ENCODE measurements at regions not wholly inside any gene's neighbourhood (a gene's known extent, or its start where the extent isn't known, plus 50 kb on each side); places are given as distances from the start of the nearest gene placed in this dataset.

DNA sequence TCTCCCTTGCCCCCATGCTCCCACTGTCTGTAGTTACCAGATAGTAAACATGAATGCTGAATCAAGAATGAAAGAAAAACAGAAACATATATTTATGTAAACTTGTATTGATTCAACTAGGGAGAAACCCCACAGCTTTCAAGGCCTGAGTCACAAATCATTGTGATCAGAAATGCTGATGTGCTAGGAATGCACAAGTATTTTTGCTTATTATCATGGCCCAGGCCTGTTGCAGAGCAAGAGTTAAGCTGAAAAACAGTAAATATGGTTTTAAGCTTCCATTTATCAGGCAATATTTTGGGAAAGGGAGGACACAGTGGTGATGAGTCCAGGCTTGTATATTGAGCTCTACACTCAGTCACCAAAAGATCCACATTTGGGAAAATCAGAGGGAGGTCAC, 669.6 kb downstream of the DIAPH3 start:
- DNase-seq (ENCODE audit: extremely low read depth in 1 of 2, low read depth in 1 of 2) = no peak

DNA sequence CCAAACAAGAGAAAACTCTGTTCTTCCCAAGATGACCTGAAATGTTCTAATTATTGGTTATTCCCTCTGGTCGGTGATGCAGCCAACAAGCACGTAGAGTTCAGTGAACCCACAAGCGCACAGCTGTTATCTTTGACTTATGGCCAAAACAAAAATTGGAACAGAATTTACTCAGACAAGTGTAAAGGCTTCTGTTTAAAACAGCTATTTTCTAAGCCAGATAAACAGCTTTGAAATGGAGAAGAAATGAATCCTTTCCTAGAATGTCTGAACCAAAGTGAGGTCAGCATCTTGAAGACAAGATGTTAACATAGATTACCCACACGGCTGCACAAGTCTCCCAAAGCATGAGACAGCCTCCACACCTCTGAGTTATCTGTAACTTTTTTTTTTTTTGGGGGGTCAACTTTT, 669.2 kb downstream of the DIAPH3 start:
- no peak for DNase-seq (ENCODE audit: extremely low read depth in 1 of 2, low read depth in 1 of 2)

- DNase-seq (ENCODE audit: extremely low read depth in 1 of 2, low read depth in 1 of 2) = no peak
Observed at GRCh38 chr13:59495299-59495698, 668.4 kb downstream of the DIAPH3 start.

GRCh38 chr13:59495936-59496512, 667.7 kb downstream of the DIAPH3 start:
- DNase-seq (ENCODE audit: extremely low read depth in 1 of 2, low read depth in 1 of 2) = no peak

DNA sequence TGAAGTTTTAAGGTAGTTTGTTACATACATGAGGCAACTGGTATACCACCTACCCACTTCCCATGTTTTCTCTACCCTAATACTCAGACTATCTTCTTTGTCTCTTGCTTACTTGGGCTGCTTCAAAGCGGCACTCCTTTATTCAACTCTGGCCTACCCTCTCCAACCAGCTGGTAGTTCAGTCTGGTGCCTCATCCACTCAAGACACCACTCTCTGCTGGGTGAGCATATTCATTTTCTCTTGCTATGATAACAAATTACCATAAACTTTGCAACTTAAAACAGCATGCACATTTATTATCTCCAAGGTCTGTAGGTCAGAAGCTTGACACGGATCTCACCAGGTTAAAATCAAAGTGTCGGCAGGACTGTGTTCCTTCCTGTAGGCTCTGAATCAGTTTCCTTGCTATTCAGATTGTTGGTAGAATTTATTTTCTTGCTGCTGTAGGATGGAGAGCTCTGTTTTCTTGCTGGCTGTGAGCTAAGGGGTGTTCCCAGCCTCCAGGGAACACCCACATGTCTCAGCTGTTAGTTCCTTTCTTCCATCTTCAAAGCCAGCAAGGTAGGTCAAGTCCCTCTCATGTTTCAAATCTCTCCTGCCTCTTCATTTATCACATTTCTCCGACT, 666.0 kb downstream of the DIAPH3 start:
- no peak for DNase-seq (ENCODE audit: extremely low read depth in 1 of 2, low read depth in 1 of 2)

DNA sequence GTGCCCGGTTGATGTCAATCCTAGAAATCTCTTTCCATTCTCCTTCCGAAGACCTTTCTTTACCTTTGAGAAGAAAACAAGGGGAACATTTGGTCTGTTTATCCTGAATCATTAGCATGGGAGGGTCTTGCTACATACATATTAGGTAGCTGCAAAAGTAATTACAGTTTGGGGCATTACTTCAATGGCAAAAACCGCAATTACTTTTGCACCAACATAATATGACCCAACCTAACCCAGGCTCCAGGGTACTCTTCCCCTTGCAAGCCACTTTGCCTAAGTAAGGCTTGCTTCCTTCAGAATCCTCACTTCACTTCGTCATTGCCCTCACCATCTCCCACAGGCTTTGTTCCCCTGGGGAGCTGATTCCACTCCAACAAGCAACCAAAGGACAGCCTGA, 662.7 kb downstream of the DIAPH3 start:
- no peak for DNase-seq (ENCODE audit: extremely low read depth in 1 of 2, low read depth in 1 of 2)

DNA sequence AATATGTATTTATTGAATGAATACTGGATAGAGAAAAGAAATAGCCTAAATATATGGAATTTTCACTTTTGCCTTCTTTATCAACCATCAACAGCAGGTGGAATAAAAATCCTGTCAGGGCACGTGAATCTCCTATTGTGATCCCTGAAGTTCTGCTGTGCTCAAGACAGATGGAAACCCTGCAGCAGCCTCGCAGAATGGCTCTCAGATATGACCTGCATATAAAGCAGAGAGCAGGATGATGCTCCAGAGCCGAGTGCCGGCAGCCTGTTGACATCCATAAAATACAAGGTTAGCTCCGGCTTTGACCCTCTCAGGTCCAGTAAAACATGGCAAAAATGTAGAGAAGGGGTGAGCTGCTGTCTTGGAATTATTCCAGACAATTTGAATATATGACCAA, 659.3 kb downstream of the DIAPH3 start:
- no peak for DNase-seq (ENCODE audit: extremely low read depth in 1 of 2, low read depth in 1 of 2)

DNA sequence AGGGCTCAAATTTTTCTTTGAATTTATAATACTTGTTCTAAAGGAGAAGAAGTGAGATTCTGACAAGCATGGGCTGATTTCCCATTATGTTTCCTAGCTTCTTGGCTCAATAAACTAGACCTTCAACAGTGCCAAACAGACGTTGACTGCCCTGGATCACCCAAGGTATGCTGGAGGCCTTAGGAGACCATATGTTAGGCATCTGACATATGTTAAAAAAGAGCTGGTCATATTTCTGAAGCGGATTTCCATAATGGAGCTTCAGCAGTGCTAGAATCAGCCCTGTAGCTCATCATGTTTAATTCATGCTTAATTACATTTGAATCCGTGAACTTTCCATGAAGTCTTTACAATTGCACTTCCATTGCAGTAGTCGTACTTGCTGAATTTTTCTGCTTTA, 653.3 kb downstream of the DIAPH3 start:
- DNase-seq (ENCODE audit: extremely low read depth in 1 of 2, low read depth in 1 of 2) = no peak

DNA sequence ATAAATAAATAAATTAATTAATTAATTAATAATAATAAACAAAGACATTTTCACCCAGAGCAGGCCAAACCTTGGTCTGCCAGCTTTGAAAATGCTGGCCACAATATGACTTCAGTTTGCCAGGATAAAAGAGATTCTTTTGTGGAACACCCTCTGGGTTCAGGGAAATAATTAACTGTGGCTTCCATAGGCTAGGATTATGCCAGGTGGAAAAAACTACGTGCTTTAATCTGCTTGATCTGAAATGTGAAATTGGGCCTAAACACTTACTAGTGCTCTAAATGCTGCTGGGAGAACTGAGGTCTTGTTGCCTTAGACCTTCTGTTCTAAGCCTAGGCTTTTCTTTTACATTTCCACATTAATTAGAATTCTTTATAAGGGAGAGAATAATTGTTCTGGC, 650.0 kb downstream of the DIAPH3 start:
- DNase-seq (ENCODE audit: extremely low read depth in 1 of 2, low read depth in 1 of 2) = no peak

DNA sequence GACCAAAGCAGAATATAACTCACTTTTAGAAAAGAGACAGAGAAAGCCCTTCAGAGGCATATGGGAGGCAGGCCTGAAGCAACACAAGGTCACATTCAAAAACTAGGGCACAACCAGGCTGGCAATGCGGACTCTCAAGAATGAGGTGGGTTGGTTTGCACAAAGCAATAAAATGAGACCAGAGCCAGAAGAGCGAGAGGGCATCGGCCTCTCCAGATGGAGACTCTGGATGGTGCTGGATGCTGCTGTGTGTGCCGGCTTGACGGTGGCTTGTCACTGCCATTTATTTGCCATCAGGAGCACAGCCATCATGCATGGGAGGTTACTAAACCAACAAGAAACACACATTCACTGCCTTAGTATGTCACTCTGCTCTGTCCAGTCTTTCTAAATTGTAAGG, 649.4 kb downstream of the DIAPH3 start:
- DNase-seq (ENCODE audit: extremely low read depth in 1 of 2, low read depth in 1 of 2) = no peak

- DNase-seq (ENCODE audit: extremely low read depth in 1 of 2, low read depth in 1 of 2) = no peak
Observed at GRCh38 chr13:59519819-59520218, 643.9 kb downstream of the DIAPH3 start.

GRCh38 chr13:59521549-59521948, 642.2 kb downstream of the DIAPH3 start:
- DNase-seq (ENCODE audit: extremely low read depth in 1 of 2, low read depth in 1 of 2) = no peak

DNA sequence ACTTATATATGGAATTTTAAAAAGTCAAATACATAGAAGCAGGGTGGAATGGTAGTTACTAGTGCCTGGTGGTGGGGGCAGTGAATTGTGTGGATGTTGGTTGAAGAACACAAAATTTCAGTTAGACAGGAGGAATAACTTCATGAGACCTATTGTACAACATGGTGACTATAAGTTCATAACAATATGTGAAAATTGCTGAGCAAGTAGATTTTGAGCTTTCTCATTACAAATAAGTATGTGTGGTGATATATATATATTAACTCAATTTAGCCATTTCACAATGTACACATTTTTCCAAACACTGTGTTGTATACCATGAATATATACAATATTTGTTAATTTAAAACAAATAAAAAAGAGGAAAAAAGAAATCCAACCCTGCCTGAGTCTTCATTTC, 641.1 kb downstream of the DIAPH3 start:
- DNase-seq (ENCODE audit: extremely low read depth in 1 of 2, low read depth in 1 of 2) = no peak

GRCh38 chr13:59527500-59527899, 636.2 kb downstream of the DIAPH3 start:
- DNase-seq (ENCODE audit: extremely low read depth in 1 of 2, low read depth in 1 of 2) = no peak

DNA sequence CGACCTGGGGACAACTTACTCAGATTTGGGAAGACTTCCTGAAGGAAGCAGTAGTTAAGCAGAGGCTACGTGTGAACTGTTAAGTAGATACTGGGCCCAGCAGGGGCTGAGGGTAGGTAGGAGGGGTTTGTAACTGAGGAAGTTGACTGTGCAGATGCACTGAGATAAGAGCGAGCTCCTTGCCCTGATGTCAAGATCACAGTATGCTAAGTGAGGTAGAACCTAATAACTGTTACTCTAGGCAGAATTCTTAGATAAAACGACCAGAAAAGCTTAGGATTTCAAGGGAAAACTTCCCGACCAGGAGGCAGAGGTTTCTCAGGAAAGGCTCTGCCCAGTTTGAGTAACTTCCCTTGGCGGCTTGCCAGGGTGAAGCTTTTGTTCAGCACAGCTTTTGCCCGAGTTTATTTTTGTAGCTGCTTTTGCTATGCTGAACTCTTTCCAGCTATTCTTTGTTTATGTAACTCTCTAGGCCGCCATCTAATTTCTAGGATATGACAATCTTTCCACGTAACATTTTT, 632.1 kb downstream of the DIAPH3 start:
- no peak for DNase-seq (ENCODE audit: extremely low read depth in 1 of 2, low read depth in 1 of 2)

GRCh38 chr13:59532405-59532804, 631.3 kb downstream of the DIAPH3 start:
- no peak for DNase-seq (ENCODE audit: extremely low read depth in 1 of 2, low read depth in 1 of 2)

- DNase-seq (ENCODE audit: extremely low read depth in 1 of 2, low read depth in 1 of 2) = no peak
Observed at GRCh38 chr13:59533561-59534555, 629.9 kb downstream of the DIAPH3 start.

DNA sequence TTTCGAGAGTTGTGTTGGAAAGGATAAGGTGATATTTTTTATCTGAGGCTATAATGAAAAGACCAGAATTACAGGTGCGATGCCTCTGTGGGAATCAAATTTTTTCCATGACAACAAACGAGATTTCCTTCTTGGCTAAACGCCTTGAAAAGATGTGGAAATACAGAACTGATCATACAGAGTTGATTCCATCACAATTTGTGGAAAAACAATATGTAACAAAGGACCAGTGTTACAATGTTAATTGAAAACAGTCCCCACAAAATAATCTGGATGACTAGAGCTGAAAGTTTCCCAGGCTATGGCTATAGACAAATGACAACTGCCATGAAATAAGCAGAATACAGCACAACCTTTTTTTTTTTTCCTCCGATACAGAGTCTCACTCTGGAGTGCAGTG, 628.9 kb downstream of the DIAPH3 start:
- no peak for DNase-seq (ENCODE audit: extremely low read depth in 1 of 2, low read depth in 1 of 2)

DNA sequence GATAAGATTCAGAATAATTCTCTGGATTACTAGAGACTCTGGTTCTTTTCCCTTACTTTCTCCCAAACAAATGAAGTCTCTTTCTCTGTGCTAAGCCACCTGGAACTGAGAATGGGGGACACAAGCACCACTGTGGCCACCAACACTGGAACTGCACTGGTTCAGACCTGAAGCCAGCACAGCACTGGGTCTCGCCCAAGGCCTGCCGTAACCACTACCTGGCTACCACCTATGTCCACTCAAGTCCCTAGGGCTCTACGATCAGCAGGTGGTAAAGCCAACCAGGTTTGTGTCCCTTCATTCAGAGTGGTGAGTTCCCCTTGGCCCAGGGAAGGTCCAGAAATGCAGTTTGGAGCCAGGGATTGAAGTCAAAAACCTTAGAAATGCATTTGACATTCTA, 626.2 kb downstream of the DIAPH3 start:
- DNase-seq (ENCODE audit: extremely low read depth in 1 of 2, low read depth in 1 of 2) = no peak

DNA sequence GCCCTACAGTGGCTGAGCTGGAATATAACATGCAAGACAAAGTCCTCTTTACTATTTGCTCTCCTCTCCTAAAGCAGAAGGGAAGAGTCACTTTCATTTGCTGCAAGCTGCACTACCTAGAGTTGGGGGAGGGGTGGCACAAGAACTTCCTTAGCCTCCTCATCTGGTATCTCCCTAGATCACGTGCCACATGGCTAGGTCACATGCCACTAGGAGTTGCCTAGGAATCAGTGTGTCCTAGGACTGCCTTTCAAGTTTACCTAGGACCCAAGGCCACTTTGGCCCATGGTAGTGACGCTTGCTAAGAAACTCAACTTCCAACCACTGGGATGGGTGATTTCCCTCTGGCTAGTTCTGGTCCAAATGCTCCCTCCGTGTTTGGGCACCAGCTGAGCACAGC, 625.2 kb downstream of the DIAPH3 start:
- DNase-seq (ENCODE audit: extremely low read depth in 1 of 2, low read depth in 1 of 2) = no peak

GRCh38 chr13:59542303-59542702, 621.4 kb downstream of the DIAPH3 start:
- no peak for DNase-seq (ENCODE audit: extremely low read depth in 1 of 2, low read depth in 1 of 2)

- no peak for DNase-seq (ENCODE audit: extremely low read depth in 1 of 2, low read depth in 1 of 2)
Observed at GRCh38 chr13:59543418-59543817, 620.3 kb downstream of the DIAPH3 start.
